Stomach (tissue), 4 donors: ENCODE measurements at regions not wholly inside any gene's neighbourhood (a gene's known extent, or its start where the extent isn't known, plus 50 kb on each side); places are given as distances from the start of the nearest gene placed in this dataset.

Experiments
- EP300 ChIP-seq: sonication (generic); formaldehyde crosslinking; IDR thresholded peaks from one replicate; pipeline ENCODE4 v1.6.1; 2017; ENCODE audit warnings: antibody characterized with exemption
- TF ChIP-seq, protein P1 (sequence below), 7 experiments: fragments of 450-650 bp in 4 of 7; fragments of 200-600 bp in 3 of 7; sonication (generic) in 3 of 7; IDR thresholded peaks; one replicate each; pipeline ENCODE4 v1.5.1; 2016 to 2019; ENCODE audit warnings: antibody characterized with exemption in 7 of 7, control low read depth in 2 of 7, mild to moderate bottlenecking in 1 of 7

GRCh38 chr1:98113811-98114210 lies 193.0 kb upstream of the DPYD start:
- TF ChIP-seq, protein P1, sequence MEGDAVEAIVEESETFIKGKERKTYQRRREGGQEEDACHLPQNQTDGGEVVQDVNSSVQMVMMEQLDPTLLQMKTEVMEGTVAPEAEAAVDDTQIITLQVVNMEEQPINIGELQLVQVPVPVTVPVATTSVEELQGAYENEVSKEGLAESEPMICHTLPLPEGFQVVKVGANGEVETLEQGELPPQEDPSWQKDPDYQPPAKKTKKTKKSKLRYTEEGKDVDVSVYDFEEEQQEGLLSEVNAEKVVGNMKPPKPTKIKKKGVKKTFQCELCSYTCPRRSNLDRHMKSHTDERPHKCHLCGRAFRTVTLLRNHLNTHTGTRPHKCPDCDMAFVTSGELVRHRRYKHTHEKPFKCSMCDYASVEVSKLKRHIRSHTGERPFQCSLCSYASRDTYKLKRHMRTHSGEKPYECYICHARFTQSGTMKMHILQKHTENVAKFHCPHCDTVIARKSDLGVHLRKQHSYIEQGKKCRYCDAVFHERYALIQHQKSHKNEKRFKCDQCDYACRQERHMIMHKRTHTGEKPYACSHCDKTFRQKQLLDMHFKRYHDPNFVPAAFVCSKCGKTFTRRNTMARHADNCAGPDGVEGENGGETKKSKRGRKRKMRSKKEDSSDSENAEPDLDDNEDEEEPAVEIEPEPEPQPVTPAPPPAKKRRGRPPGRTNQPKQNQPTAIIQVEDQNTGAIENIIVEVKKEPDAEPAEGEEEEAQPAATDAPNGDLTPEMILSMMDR (IDR thresholded peaks at IDR 0.05) = no peak
- TF ChIP-seq EP300 = no peak
